Heart left ventricle (tissue), 16 donors: ENCODE measurements at regions not wholly inside any gene's neighbourhood (a gene's known extent, or its start where the extent isn't known, plus 50 kb on each side); places are given as distances from the start of the nearest gene placed in this dataset.

ENCODE experiments used
- ATAC-seq, 4 donors: fragments of 200-7000 bp; cut with Tn5 transposase; one replicate each; pipeline ENCODE4 v1.9.1; 2020 to 2022; ENCODE audit warnings: moderate library complexity in 4 of 4, mild to moderate bottlenecking in 3 of 4, moderate number of reproducible peaks in 1 of 4
- DNase-seq, 5 donors: peaks; one replicate each; pipeline ENCODE4 v3.0.0-alpha.2; 2020
- H3K27ac ChIP-seq, 12 donors: fragments of 200-600 bp; sonication (generic) in 4 of 12; one replicate each; pipeline versions ENCODE4 v1.5.0 to v1.8.0; 2016 to 2022; ENCODE audit warnings: mild to moderate bottlenecking in 2 of 12
- H3K27me3 ChIP-seq, 9 donors: fragments of 200-600 bp; sonication (generic) in 2 of 9; one replicate each; pipeline versions ENCODE4 v1.5.1 to v1.8.0; 2016 to 2022; ENCODE audit warnings: mild to moderate bottlenecking in 3 of 9
- H3K36me3 ChIP-seq, 9 donors: fragments of 200-600 bp; sonication (generic) in 2 of 9; one replicate each; pipeline versions ENCODE4 v1.5.0 to v1.8.0; 2018 to 2022; ENCODE audit warnings: mild to moderate bottlenecking in 2 of 9
- H3K4me1 ChIP-seq, 12 donors: fragments of 200-600 bp; sonication (generic) in 4 of 12; one replicate each; pipeline versions ENCODE4 v1.5.0 to v1.8.0; 2016 to 2022; ENCODE audit warnings: mild to moderate bottlenecking in 3 of 12
- H3K4me3 ChIP-seq, 12 donors: fragments of 200-600 bp; sonication (generic) in 4 of 12; one replicate each; pipeline versions ENCODE4 v1.5.0 to v1.8.0; 2017 to 2022; ENCODE audit warnings: mild to moderate bottlenecking in 9 of 12, moderate library complexity in 4 of 12
- H3K9me3 ChIP-seq, 12 donors: fragments of 200-600 bp; sonication (generic) in 4 of 12; one replicate each; pipeline versions ENCODE4 v1.5.0 to v1.8.0; 2016 to 2022; ENCODE audit warnings: mild to moderate bottlenecking in 1 of 12
- POLR2A ChIP-seq, 2 donors: fragments of 450-650 bp; IDR thresholded peaks; one replicate each; pipeline ENCODE4 v1.6.1; 2017; ENCODE audit warnings: antibody characterized with exemption in 2 of 2, mild to moderate bottlenecking in 2 of 2, moderate library complexity in 2 of 2
- WGBS, 4 donors: extraction: QIAGEN DNeasy Blood & Tissue Kit in 2 of 4; methylation state at CpG; one replicate each; pipeline versions ENCODE4 v1.1.5 to v1.1.7; 2013 to 2018; 5-methylcytosine and 5-hydroxymethylcytosine counted together
- intact Hi-C, 10 donors: fragments of 100-400 bp; cut with DNase I; formaldehyde crosslinking; loops; one replicate each; pipeline versions ENCODE4 v1.11.1 to v1.14.2; 2022
- TF ChIP-seq, protein P1 (sequence below), 12 donors: fragments of 200-600 bp; sonication (generic) in 4 of 12; IDR thresholded peaks; one replicate each; pipeline versions ENCODE4 v1.5.0 to v1.8.0; 2018 to 2022; ENCODE audit warnings: antibody characterized with exemption in 12 of 12, mild to moderate bottlenecking in 5 of 12
- donor health status: ischemic (EF 13 %, LVEDD 7.1; RV severe dilation, severe dysfunction).
- donor health status: healthy with polysubstance abuse.
- donor health status: DM: no; HTN: yes; CAD: no.
- donor health status: DM: no; HTN: no; CAD: no.
- donor health status: ischemic (EF 25% LVEDD 6.9; RV normal size, moderate dysfunction).
- donor health status: ischemic (EF 25% LVEDD 5.7; RV mildly dilated, moderate dysfunction).
- donor health status: healthy.
- donor health status: DM: yes; HTN: yes; CAD: no.
- donor health status: ischemic (EF 35%, LVEDD 5.7; RV mildly dilated, moderate dysfunction).
- donor health status: nonischemic (EF 11% LVEDD 7.7; RV severe dilation, severe dysfunction).
- donor health status: DM: yes; HTN: yes; CAD: no.
- donor health status: PGD.
- donor health status: ischemic (EF 29% LVEDD 5.4; RV normal size, mild dysfunction).
- donor health status: nonischemic (EF 23%, LVEDD 6.1; RV moderate dilation, normal function).

DNA sequence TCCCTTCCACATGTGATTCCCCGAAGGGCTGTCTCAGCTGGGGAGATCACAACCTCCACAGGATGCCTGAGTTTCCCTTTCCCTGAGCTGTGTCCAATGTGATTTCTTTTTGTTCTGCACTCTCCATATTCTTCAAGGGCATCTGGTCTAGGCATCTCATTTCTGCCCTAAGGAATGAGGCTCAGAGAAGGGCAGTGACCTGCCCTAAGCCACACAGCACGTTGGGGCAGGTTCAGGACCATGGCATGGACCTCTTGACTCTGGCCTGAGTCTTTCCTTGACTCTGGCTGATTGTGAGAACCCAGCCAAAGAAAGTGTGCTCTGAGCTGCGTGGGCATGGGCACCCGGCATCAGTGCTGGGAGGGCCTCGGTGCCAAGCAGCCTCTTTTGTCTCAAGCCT lies 590.3 kb downstream of the PTPRU start:
- DNase-seq (no peak), ATAC-seq (no peak)
- WGBS, 4 donors = 63 to 70% (median 69%) methylated on average over 5 of the region's 5 CpGs
- H3K9me3 ChIP-seq = no peaks in the 10 kb centered on the region
- H3K36me3 ChIP-seq = no peaks in the 10 kb centered on the region
- H3K27me3 ChIP-seq = peaks cover 0 to 42% (median 0%) of the 10 kb centered on the region in 9 donors
- H3K4me3 ChIP-seq = no peak overlapping the region
- TF ChIP-seq, protein P1, sequence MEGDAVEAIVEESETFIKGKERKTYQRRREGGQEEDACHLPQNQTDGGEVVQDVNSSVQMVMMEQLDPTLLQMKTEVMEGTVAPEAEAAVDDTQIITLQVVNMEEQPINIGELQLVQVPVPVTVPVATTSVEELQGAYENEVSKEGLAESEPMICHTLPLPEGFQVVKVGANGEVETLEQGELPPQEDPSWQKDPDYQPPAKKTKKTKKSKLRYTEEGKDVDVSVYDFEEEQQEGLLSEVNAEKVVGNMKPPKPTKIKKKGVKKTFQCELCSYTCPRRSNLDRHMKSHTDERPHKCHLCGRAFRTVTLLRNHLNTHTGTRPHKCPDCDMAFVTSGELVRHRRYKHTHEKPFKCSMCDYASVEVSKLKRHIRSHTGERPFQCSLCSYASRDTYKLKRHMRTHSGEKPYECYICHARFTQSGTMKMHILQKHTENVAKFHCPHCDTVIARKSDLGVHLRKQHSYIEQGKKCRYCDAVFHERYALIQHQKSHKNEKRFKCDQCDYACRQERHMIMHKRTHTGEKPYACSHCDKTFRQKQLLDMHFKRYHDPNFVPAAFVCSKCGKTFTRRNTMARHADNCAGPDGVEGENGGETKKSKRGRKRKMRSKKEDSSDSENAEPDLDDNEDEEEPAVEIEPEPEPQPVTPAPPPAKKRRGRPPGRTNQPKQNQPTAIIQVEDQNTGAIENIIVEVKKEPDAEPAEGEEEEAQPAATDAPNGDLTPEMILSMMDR (IDR thresholded peaks at IDR 0.05) = no peak
- TF ChIP-seq POLR2A (IDR thresholded peaks at IDR 0.05) = no peak
- no peak overlapping the region for H3K27ac ChIP-seq
- no peaks in the 10 kb centered on the region for H3K4me1 ChIP-seq
- intact Hi-C loops = no loop called here

DNA sequence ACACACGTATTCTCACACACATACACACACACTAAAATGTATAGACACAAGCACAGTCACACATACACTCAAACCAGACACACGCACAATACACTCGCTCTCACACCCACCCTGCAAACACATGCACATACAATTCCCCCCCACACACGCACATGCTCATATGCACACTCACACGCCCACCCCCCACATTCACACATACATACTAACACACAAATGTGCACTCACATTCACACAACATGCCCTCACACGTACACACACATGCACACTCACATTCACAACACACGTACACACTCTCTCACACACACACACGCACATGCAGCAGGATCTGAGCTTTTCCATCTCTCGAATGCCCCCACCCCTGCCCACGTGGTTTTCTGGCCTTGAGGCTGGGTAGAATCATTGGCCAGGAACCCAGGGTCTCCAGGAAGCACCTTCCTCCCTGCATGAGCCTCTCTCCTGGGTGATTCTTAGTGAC lies 589.7 kb downstream of the PTPRU start:
- ATAC-seq (no peak), DNase-seq (no peak)
- 83 to 87% (median 84%) methylated on average over 10 of the region's 10 CpGs for WGBS, 4 donors
- Histone ChIP-seq H3K4me1 (no peaks in the 10 kb centered on the region), H3K9me3 (no peaks in the 10 kb centered on the region), H3K27me3 (peaks cover 0 to 42% (median 0%) of the 10 kb centered on the region in 9 donors), H3K36me3 (no peaks in the 10 kb centered on the region), H3K27ac (no peak overlapping the region), H3K4me3 (no peak overlapping the region)
- TF ChIP-seq, protein P1 (IDR thresholded peaks at IDR 0.05) = no peak
- no peak for TF ChIP-seq POLR2A (IDR thresholded peaks at IDR 0.05)
- intact Hi-C loops = no loop called here

DNA sequence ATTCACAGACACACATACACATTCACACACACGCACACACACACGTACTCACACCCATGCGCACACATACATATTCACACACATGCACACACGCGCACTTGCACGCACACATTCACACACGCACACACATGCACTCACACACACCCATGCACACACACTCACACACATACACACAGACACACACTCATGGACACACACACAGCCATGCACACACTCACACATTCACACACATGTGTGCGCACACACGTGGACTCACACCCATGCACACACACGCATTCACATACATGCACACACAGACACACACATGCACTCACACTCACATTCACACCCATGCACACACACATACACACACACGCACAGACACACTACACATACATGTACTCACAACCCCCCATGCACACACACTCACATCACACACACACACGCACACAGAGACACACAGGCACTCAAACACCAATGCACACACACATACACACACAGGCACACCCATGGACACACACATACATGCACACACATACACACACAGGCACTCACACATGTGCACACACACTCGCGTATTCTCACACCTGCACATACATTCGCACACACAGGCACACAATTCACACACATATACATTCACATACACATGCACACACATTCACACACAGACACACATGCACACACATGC lies 589.1 kb downstream of the PTPRU start:
- ATAC-seq (no peak), DNase-seq (no peak)
- intact Hi-C loops = no loop called here
- 86 to 97% (median 94%) methylated on average over 15 of the region's 15 CpGs for WGBS, 4 donors
- no peak overlapping the region for H3K27ac ChIP-seq
- TF ChIP-seq POLR2A (IDR thresholded peaks at IDR 0.05) = no peak
- TF ChIP-seq, protein P1 (IDR thresholded peaks at IDR 0.05) = no peak
- no peaks in the 10 kb centered on the region for H3K36me3 ChIP-seq
- H3K4me1 ChIP-seq = no peaks in the 10 kb centered on the region
- H3K9me3 ChIP-seq = no peaks in the 10 kb centered on the region
- peaks cover 0 to 43% (median 0%) of the 10 kb centered on the region in 9 donors for H3K27me3 ChIP-seq
- H3K4me3 ChIP-seq = no peak overlapping the region

DNA sequence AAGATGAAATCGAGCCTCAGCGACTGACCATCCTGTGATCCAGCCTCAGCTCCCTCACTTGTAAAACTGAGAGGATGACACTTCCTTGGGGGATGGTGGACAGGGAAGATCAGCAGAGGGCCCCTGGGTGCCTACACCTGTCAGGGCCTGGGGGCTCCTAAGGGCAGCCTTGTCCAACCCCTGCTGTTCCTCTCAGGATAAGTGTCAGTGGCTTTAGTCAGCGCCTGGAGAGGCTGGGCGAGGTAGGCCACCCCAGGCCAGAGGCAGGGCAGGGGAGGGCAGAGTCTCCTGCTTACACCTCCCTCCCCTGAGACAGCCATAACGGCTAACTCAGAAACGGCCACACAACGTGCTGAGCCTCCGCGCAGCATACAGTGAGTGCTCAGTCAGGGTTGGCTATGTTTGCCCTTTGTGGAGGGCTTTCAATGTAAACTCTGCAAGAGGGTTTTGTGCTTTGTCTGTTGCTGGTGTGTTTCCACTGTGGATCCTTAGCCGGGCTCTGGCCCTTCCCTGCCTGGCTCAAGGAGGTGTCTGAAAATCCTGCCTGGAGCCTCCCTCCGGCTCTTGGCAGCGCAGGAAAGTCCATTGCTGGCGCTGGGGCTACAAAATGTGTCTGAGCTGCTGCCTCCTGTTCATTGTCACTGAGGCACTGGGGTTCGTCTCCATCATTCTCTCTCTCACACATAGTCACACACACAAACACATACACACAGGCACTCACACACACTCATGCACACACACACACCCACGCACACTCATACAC lies 588.4 kb downstream of the PTPRU start:
- Histone ChIP-seq H3K27me3 (peaks cover 0 to 40% (median 0%) of the 10 kb centered on the region in 9 donors), H3K36me3 (no peaks in the 10 kb centered on the region), H3K27ac (no peak overlapping the region), H3K9me3 (no peaks in the 10 kb centered on the region), H3K4me3 (no peak overlapping the region), H3K4me1 (no peaks in the 10 kb centered on the region)
- DNase-seq (peak in 1 of 5 donors; percentile 22), ATAC-seq (no peak)
- intact Hi-C loops = no loop called here
- TF ChIP-seq POLR2A (IDR thresholded peaks at IDR 0.05) = no peak
- TF ChIP-seq, protein P1 (IDR thresholded peaks at IDR 0.05) = no peak
- WGBS, 4 donors = 71 to 81% (median 73%) methylated on average over 10 to 15 of the region's 15 CpGs
